IPS-20b (cell line): ENCODE measurements at regions not wholly inside any gene's neighbourhood (a gene's known extent, or its start where the extent isn't known, plus 50 kb on each side); places are given as distances from the start of the nearest gene placed in this dataset.

Experiments
- H3K27ac ChIP-seq: one replicate; pipeline ENCODE4 v1.5.1; 2013; ENCODE audit warnings: low read length
- H3K27me3 ChIP-seq: 2 replicates; pipeline ENCODE4 v1.6.1; 2013; ENCODE audit warnings: mild to moderate bottlenecking, low read length, inconsistent platforms; ENCODE audit not compliant: insufficient read depth
- H3K36me3 ChIP-seq: 2 replicates; pipeline ENCODE4 v1.6.1; 2013; ENCODE audit warnings: low read depth, mild to moderate bottlenecking, inconsistent platforms, low read length, moderate library complexity; ENCODE audit not compliant: insufficient read depth
- H3K4me1 ChIP-seq: 2 replicates; pipeline ENCODE4 v1.6.1; 2013; ENCODE audit warnings: mild to moderate bottlenecking, control low read depth, inconsistent platforms, low read length, moderate library complexity; ENCODE audit not compliant: insufficient read depth
- H3K4me3 ChIP-seq: 2 replicates; pipeline ENCODE4 v1.5.1; 2013; ENCODE audit warnings: mild to moderate bottlenecking, low read length, inconsistent platforms
- H3K9ac ChIP-seq: 2 replicates; pipeline ENCODE4 v1.6.1; 2013; ENCODE audit warnings: low read depth, mild to moderate bottlenecking, inconsistent platforms, low read length, moderate library complexity
- H3K9me3 ChIP-seq: 2 replicates; pipeline ENCODE4 v1.6.1; 2013; ENCODE audit warnings: mild to moderate bottlenecking, low read depth, low read length, inconsistent platforms; ENCODE audit not compliant: insufficient read depth

DNA sequence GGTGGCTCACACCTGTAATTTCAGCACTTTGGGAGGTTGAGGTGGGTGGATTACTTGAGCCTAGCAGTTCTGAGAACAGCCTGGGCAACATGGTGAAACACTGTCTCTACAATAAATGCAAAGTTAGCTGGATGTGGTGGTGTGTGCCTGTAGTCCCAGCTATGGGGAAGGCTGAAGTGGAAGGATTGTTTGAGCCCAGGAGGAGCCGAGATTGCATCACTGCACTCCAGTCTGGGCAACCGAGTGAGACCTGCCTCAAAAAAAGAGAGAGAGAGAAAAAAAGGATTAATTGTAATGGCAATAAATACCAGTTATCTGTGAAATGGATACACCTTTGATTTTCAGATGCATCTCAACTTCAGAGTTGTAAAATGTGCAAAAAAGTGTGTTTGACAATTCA, 58.8 kb downstream of the SPRY1 start:
- H3K9me3 ChIP-seq = no peaks in the 10 kb centered on the region
- H3K4me1 ChIP-seq = no peaks in the 10 kb centered on the region
- H3K9ac ChIP-seq = no peak overlapping the region
- H3K27me3 ChIP-seq = no peaks in the 10 kb centered on the region
- H3K4me3 ChIP-seq = no peak overlapping the region
- H3K27ac ChIP-seq = no peak overlapping the region
- no peaks in the 10 kb centered on the region for H3K36me3 ChIP-seq

DNA sequence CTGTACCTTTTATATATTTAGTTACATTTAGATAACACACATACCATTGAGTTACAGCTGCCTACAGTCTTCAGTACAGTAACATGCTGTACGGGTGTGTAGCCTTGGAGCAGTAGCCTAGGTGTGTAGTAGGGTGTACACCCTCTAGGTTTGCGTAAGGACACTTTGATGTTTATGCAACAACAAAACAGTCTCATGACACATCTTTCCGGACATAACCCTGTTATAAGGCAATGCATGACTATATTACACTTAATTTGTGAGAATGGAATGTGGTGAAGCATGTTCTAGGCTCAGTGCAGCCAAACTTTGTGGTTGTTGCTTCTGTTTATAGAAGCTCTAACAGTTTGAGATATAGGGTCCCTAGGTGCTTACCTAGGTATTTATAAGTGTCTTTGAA, 65.4 kb downstream of the SPRY1 start:
- Histone ChIP-seq H3K36me3 (no peaks in the 10 kb centered on the region), H3K9ac (no peak overlapping the region), H3K9me3 (no peaks in the 10 kb centered on the region), H3K27me3 (no peaks in the 10 kb centered on the region), H3K4me3 (no peak overlapping the region), H3K27ac (no peak overlapping the region), H3K4me1 (no peaks in the 10 kb centered on the region; the same call in 1 of the 2 replicates)

DNA sequence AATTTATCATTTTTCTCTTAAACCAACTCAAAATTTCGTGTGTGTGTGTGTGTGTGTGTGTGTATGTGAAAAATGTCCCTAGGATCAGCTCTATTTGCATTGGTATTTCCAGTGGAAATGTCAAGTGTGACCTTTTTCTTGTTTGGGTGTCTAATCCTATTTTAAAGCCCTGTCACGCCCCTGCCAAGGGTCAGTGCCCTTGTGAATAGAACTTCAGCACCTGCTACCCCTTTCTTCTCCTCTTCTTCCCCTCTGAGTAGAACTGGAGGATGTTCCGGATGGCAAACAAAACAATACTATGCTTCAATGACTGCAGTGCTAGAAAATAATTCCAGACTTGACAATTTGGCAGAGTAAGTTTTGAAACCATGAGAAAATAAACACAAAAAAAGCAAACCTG, 67.3 kb downstream of the SPRY1 start:
- Histone ChIP-seq H3K27me3 (no peaks in the 10 kb centered on the region), H3K4me3 (no peak overlapping the region), H3K4me1 (no peaks in the 10 kb centered on the region; the same call in 1 of the 2 replicates), H3K9ac (no peak overlapping the region), H3K36me3 (no peaks in the 10 kb centered on the region), H3K27ac (no peak overlapping the region), H3K9me3 (no peaks in the 10 kb centered on the region)

DNA sequence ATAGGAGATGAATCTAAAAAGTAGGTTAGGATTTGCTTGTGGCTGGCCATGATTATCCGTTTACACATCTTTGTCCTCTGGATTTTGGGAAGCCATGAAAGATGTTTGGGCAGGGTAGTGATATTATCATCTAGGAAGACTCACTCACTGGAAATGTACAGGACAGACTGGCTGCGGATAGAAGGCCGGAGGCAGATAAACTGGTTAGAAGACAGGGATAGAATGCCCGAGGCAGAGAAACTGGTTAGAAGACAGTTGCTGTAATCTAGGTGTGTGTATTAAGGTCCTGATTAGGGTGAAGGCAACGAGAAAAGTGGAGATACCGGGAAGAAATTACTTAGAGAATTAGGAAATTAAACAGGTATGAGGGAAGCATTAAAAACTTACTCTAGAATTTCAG, 68.8 kb downstream of the SPRY1 start:
- no peak overlapping the region for H3K9ac ChIP-seq
- no peaks in the 10 kb centered on the region for H3K27me3 ChIP-seq
- H3K36me3 ChIP-seq = no peaks in the 10 kb centered on the region
- H3K9me3 ChIP-seq = no peaks in the 10 kb centered on the region
- H3K4me1 ChIP-seq = no peaks in the 10 kb centered on the region; the same call in 1 of the 2 replicates
- no peak overlapping the region for H3K4me3 ChIP-seq
- no peak overlapping the region for H3K27ac ChIP-seq

DNA sequence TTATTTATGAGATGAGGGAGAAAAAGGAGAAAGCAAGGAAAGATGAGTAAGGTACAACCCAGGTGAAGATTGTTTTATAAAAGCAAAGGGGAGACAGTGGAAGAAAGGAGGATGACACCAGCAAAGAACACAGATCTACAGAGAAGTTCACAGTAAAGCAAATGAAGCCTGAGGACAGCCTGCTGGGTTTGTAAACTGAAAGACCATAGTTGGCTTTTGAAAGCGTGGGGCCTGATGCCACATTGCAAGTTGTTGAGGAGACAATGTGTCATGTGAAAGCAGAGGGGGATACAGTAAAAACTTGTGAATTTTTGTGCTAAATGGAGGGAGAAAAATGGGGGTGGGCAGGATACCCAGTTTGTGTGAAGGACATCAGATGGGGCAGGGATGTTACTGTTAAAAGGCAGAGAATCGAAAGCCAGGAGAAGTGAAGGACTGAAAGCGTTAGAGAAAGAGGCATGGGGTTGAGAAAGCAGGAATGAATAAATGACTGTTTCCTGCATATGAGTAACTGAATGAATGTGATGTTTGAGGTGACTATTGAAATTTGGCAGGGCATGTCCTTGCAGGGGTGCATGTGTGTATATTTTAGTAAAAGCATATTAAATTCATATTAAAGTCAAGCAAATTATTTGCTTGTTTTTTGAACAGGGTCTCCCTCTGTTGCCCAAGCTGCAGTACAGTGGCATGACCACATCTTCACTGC, 69.6 kb downstream of the SPRY1 start:
- H3K4me3 ChIP-seq = no peak overlapping the region
- H3K4me1 ChIP-seq = no peaks in the 10 kb centered on the region; the same call in 1 of the 2 replicates
- H3K9me3 ChIP-seq = no peaks in the 10 kb centered on the region
- no peaks in the 10 kb centered on the region for H3K27me3 ChIP-seq
- no peaks in the 10 kb centered on the region for H3K36me3 ChIP-seq
- no peak overlapping the region for H3K27ac ChIP-seq
- no peak overlapping the region for H3K9ac ChIP-seq

DNA sequence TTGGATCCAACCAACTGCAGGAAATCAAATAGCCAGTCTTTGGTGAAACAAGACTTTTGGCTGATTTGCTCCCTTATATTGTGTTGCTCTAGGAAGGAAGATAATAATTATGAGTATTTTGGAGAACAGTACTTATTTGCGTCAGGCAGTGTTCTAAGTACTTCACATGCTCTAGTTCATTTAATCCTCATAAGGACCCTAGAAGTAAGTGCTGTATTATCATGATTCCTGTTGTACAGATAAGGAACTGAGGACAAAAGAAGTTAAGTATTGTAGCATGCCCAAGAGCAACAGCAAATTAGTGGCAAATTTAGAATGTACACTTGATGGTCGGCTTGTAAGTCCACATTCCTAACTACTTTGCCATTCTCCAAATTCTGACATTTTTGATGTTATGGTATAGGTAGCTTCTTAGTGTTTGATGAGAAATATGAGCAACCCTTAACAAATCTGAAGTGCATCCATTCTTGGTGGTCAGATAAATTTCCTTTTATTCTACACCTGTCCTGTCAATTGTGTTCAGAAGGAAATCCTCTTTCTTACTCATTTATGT, 72.0 kb downstream of the SPRY1 start:
- no peaks in the 10 kb centered on the region for H3K27me3 ChIP-seq
- no peak overlapping the region for H3K27ac ChIP-seq

DNA sequence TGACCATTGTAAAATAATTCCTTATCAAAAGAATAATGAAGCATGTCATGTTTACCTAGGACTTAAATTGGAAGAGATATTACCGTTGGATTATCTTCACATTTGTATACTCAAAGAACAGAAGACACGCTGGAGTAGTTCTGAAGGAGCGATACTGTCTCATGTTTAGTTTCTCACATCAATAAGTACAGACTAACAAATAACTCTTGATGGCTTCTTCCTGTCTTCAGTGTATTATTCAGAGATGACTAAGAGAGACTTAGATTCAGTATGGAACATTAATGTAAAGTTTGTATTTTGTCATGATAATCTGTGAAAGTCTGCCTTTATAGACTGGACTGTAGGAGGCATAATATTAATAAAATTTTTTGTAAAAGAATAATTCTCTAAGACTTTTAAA, 72.7 kb downstream of the SPRY1 start:
- no peaks in the 10 kb centered on the region; the same call in 1 of the 2 replicates for H3K4me1 ChIP-seq
- H3K4me3 ChIP-seq = no peak overlapping the region
- H3K9ac ChIP-seq = no peak overlapping the region
- H3K27me3 ChIP-seq = no peaks in the 10 kb centered on the region
- no peak overlapping the region for H3K27ac ChIP-seq
- no peaks in the 10 kb centered on the region for H3K9me3 ChIP-seq
- H3K36me3 ChIP-seq = no peaks in the 10 kb centered on the region

More for the DNA sequence above, 72.0 kb downstream of the SPRY1 start:
- H3K4me1 ChIP-seq = no peaks in the 10 kb centered on the region; the same call in 1 of the 2 replicates
- no peak overlapping the region for H3K4me3 ChIP-seq
- H3K9me3 ChIP-seq = no peaks in the 10 kb centered on the region
- H3K9ac ChIP-seq = no peak overlapping the region
- H3K36me3 ChIP-seq = no peaks in the 10 kb centered on the region

DNA sequence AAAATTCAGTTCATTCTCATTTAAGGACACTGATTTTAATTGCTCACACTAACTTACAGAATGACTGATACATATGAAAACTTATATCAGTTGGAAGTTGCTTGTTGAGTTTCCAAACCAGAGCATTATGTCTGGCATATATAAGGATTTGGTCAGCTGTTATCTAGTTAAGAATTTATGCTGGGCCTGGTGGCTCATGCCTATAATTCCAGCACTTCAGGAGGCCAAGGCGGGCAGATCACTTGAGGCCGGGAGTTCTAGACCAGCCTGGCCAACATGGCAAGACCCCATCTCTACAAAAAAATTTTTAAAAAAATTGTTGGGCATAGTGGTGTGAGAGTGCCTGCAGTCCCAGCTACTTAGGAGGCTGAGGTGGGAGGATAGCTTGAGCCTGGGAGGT, 73.1 kb downstream of the SPRY1 start:
- no peaks in the 10 kb centered on the region; the same call in 1 of the 2 replicates for H3K4me1 ChIP-seq
- H3K27ac ChIP-seq = no peak overlapping the region
- no peaks in the 10 kb centered on the region for H3K36me3 ChIP-seq
- no peaks in the 10 kb centered on the region for H3K9me3 ChIP-seq
- no peak overlapping the region for H3K4me3 ChIP-seq
- H3K27me3 ChIP-seq = no peaks in the 10 kb centered on the region
- H3K9ac ChIP-seq = no peak overlapping the region

DNA sequence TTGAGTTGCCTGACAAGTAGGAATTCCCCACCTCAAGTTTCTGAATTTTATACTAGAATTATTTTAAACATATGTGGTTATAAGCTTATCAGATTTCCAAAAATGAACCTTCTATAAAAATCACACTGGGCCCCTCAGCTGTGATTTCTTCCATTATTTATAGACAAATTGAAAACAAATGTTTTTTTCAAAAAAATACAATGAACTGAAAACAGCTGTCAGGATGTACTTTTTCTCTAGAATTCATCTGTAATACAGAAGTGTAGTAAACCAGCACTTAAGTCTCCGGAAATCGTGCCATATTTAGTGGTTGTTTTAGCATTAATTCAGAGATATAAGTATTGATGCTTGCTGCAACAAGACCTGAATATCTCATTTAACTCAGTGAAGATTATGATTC, 74.0 kb downstream of the SPRY1 start:
- Histone ChIP-seq H3K9me3 (no peaks in the 10 kb centered on the region), H3K27me3 (no peaks in the 10 kb centered on the region), H3K9ac (no peak overlapping the region), H3K36me3 (no peaks in the 10 kb centered on the region), H3K27ac (no peak overlapping the region), H3K4me1 (no peaks in the 10 kb centered on the region; the same call in 1 of the 2 replicates), H3K4me3 (no peak overlapping the region)

DNA sequence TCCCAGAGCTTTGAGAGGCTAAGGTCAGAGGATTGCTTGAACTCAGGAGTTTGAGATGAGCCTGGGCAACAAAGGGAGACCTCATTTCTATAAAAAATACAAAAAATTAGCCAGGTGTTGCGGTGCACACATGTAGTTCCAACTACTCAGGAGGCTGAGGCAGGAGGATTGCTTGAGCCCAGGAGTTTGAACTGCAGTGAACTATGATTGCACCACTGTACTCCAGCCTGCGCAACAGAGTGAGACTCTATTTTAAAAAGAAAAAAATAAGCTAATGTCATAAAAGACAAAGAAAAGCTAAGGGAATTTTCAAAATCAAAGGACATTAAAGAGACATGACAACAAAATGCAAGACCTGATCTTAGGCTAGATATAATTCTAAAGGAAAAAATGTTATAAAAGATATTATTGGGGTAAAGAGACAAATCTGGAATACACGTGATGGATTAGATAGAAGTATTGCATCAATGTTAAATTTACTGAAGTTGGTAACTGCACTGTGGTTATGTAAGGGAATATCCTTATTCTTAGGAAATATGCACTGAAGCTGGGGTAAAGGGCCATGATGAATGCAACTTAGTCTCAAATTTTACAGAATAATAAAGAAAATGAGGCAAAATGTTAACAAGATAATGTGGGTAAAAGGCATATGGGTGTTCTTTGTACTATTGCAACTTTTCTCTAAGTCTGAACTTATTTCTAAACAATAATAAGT, 75.2 kb downstream of the SPRY1 start:
- no peaks in the 10 kb centered on the region for H3K9me3 ChIP-seq
- no peaks in the 10 kb centered on the region for H3K36me3 ChIP-seq
- H3K27me3 ChIP-seq = no peaks in the 10 kb centered on the region
- no peak overlapping the region for H3K9ac ChIP-seq
- H3K4me1 ChIP-seq = no peaks in the 10 kb centered on the region
- H3K4me3 ChIP-seq = no peak overlapping the region
- H3K27ac ChIP-seq = no peak overlapping the region

DNA sequence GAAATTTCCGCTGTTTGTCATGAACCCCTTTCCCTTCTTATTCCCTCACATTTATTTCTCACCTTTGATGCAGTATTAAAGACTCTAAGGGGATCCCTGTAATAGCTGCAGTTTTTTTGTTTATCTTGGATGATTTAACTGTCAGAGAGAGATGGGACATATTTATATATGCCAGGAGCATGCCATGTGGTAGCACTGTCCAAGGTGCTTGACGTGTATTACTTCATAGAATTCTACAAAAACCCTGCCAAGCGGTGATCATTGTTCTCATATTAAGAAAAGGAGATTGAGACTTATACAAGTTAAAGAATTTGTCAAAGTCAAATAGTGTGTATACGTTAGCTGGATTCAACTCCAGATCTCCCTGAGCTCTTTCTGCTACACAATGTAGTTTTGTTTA, 78.2 kb downstream of the SPRY1 start:
- H3K27ac ChIP-seq = no peak overlapping the region
- H3K36me3 ChIP-seq = no peaks in the 10 kb centered on the region
- H3K4me1 ChIP-seq = peaks cover 12% of the 10 kb centered on the region
- H3K4me3 ChIP-seq = no peak overlapping the region
- H3K27me3 ChIP-seq = no peaks in the 10 kb centered on the region
- H3K9me3 ChIP-seq = no peaks in the 10 kb centered on the region
- no peak overlapping the region for H3K9ac ChIP-seq

DNA sequence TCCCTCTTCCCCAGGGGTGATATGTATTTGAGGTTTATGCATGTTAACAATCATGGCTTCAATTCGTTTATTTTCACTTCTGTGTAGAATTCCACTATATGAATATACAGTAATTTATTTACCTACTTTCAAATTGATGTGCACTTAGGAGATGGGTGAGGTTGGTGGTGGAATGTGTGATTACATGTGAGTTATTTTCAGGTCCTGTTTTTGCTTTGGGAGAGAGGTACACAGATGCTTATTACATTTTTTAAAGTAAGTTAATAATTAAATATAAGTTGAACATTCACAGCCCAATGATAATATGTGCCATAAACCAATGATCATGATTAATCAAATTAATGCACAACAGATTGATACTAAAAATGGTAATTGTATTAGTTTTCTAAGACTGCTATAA, 79.5 kb downstream of the SPRY1 start:
- Histone ChIP-seq H3K4me3 (no peak overlapping the region), H3K9ac (no peak overlapping the region), H3K27ac (no peak overlapping the region), H3K27me3 (no peaks in the 10 kb centered on the region), H3K36me3 (no peaks in the 10 kb centered on the region), H3K4me1 (peaks cover 12% of the 10 kb centered on the region), H3K9me3 (no peaks in the 10 kb centered on the region)
